T-cell (primary cell): ENCODE measurements at regions not wholly inside any gene's neighbourhood (a gene's known extent, or its start where the extent isn't known, plus 50 kb on each side); places are given as distances from the start of the nearest gene placed in this dataset.
"Not testable (repeated sequence)": the region's sequence is repeated elsewhere in the genome, so short reads cannot be mapped to it uniquely, and the experiment has no call there.

Source experiments
- ATAC-seq, 4 experiments: fragments of 200-7000 bp in 3 of 4; fragments of 150-1000 bp in 1 of 4; cut with Tn5 transposase; replicated peaks in 1 of 4; 1 replicate in 3 of 4; 2 replicates in 1 of 4; pipeline ENCODE4 v1.10.0; 2021; ENCODE audit warnings: moderate library complexity in 3 of 4, mild to moderate bottlenecking in 2 of 4, moderate number of reproducible peaks in 1 of 4
- CTCF ChIA-PET, 2 donors: fragments of 300-600 bp; sonication (Branson Sonifier 250); formaldehyde crosslinking; loops; one replicate each; lab custom pipeline; 2022; ENCODE audit warnings: antibody characterized with exemption in 2 of 2; lab: Charles Lee
- POLR2A ChIA-PET, 2 donors: fragments of 300-600 bp; sonication (Branson Sonifier 250); formaldehyde crosslinking; loops; one replicate each; lab custom pipeline; 2022; ENCODE audit warnings: antibody characterized with exemption in 2 of 2; lab: Charles Lee
- DNase-seq, 35 experiments: peaks; one replicate each; pipeline versions ENCODE4 v3.0.0 to v3.0.0-alpha.2; 2013 to 2023
- H3K27ac ChIP-seq: one replicate; pipeline ENCODE4 v1.5.1; 2013; ENCODE audit warnings: low read length
- H3K27me3 ChIP-seq, 2 experiments: replicated peaks in 1 of 2; 1 replicate in 1 of 2; 2 replicates in 1 of 2; pipeline versions ENCODE4 v1.6.1 to v1.7.0; 2013; ENCODE audit warnings: low read length in 1 of 2, mixed read lengths in 1 of 2; ENCODE audit not compliant: control insufficient read depth in 2 of 2, insufficient read depth in 2 of 2; ENCODE audit errors: extremely low read depth in 1 of 2
- H3K36me3 ChIP-seq, 2 donors: 1 replicate in 1 of 2; 2 replicates in 1 of 2; pipeline versions ENCODE4 v1.6.1 to v1.7.0; 2013; ENCODE audit warnings: low read length in 1 of 2; ENCODE audit not compliant: control insufficient read depth in 2 of 2, insufficient read depth in 1 of 2; ENCODE audit errors: extremely low read depth in 1 of 2
- H3K4me1 ChIP-seq, 2 experiments: 1 replicate in 1 of 2; 2 replicates in 1 of 2; pipeline versions ENCODE4 v1.6.1 to v1.7.0; 2013; ENCODE audit warnings: low read length in 2 of 2, mixed read lengths in 1 of 2; ENCODE audit not compliant: insufficient read depth in 2 of 2, control insufficient read depth in 1 of 2; ENCODE audit errors: extremely low read depth in 1 of 2
- H3K4me3 ChIP-seq, 2 donors: 1 replicate in 1 of 2; 2 replicates in 1 of 2; pipeline versions ENCODE4 v1.5.1 to v1.7.0; 2013; ENCODE audit warnings: mild to moderate bottlenecking in 2 of 2, low read length in 1 of 2, moderate library complexity in 1 of 2; ENCODE audit not compliant: control insufficient read depth in 1 of 2; ENCODE audit errors: extremely low read depth in 1 of 2
- H3K9me3 ChIP-seq: 2 replicates; pipeline ENCODE4 v1.7.0; 2013
- H3K27ac Mint-ChIP-seq, 2 donors: one replicate each; pipeline ENCODE4 v1.8.0; 2020 to 2021; ENCODE audit warnings: mild to moderate bottlenecking in 2 of 2, mixed read lengths in 2 of 2
- H3K27me3 Mint-ChIP-seq, 2 donors: one replicate each; pipeline ENCODE4 v1.8.0; 2021 to 2022; ENCODE audit warnings: mixed read lengths in 2 of 2
- H3K36me3 Mint-ChIP-seq: one replicate; pipeline ENCODE4 v1.8.0; 2021; ENCODE audit warnings: mixed read lengths
- H3K4me1 Mint-ChIP-seq, 3 donors: one replicate each; pipeline ENCODE4 v1.8.0; 2020 to 2022; ENCODE audit warnings: mixed read lengths in 3 of 3, mild to moderate bottlenecking in 1 of 3
- H3K4me3 Mint-ChIP-seq, 3 donors: one replicate each; pipeline ENCODE4 v1.8.0; 2020 to 2022; ENCODE audit warnings: mild to moderate bottlenecking in 3 of 3, mixed read lengths in 3 of 3, moderate library complexity in 3 of 3
- H3K9me3 Mint-ChIP-seq, 3 donors: one replicate each; pipeline ENCODE4 v1.8.0; 2020 to 2022; ENCODE audit warnings: mixed read lengths in 3 of 3
- whole genome bisulfite sequencing: methylation state at CpG from one replicate; pipeline ENCODE4 v1.1.5; 2013; ENCODE audit warnings: missing lambda C conversion rate; ENCODE audit not compliant: insufficient coverage; 5-methylcytosine and 5-hydroxymethylcytosine counted together

- POLR2A ChIA-PET: interaction anchor here (0.5 to 1.1 kb wide), 3 partner anchors 9 to 238 kb away, joined by 3 read pairs; no protein-coding TSS in a partner anchor
- Mint-ChIP-seq H3K9me3 (peaks cover 0 to 2% (median 0%) of the 10 kb centered on the region in 3 donors), H3K36me3 (peaks cover 33% of the 10 kb centered on the region), H3K27me3 (no peaks in the 10 kb centered on the region), H3K27ac (no peak overlapping the region), H3K4me3 (no peak overlapping the region), H3K4me1 (peaks cover 0 to 11% (median 2%) of the 10 kb centered on the region in 3 donors)
- Histone ChIP-seq H3K9me3 (no peaks in the 10 kb centered on the region), H3K27ac (no peak overlapping the region), H3K4me3 (no peak overlapping the region), H3K27me3 (no peaks in the 10 kb centered on the region), H3K4me1 (peaks cover 2 to 11% of the 10 kb centered on the region in 2 experiments), H3K36me3 (peaks cover 4 to 23% of the 10 kb centered on the region in 2 donors)
- ATAC-seq (no peak), DNase-seq (no peak)
- 92% methylated on average over 5 of the region's 8 CpGs for WGBS
- CTCF ChIA-PET: interaction anchor here in 1 of 2 donors (2.0 kb wide), 1 partner anchor 15 kb away, joined by 8 read pairs; no protein-coding TSS in a partner anchor
Observed at GRCh38 chr6:144568241-144568640, 283.1 kb downstream of the UTRN start.

- H3K4me1 Mint-ChIP-seq: peaks cover 6 to 36% (median 21%) of the 10 kb centered on the region in 3 donors
- H3K9me3 Mint-ChIP-seq, CTCF ChIA-PET, H3K27ac Mint-ChIP-seq, ATAC-seq, H3K4me3 ChIP-seq, H3K4me1 ChIP-seq, H3K27me3 Mint-ChIP-seq, H3K27me3 ChIP-seq, H3K9me3 ChIP-seq, DNase-seq, H3K27ac ChIP-seq, POLR2A ChIA-PET, H3K4me3 Mint-ChIP-seq: not testable (repeated sequence)
- peaks cover 4 to 21% of the 10 kb centered on the region in 2 donors for H3K36me3 ChIP-seq
- no CpG with 5 or more reads among the region's 1 CpG for WGBS
- peaks cover 46% of the 10 kb centered on the region for H3K36me3 Mint-ChIP-seq
Observed at GRCh38 chr6:144572541-144572940, 287.4 kb downstream of the UTRN start.

DNA sequence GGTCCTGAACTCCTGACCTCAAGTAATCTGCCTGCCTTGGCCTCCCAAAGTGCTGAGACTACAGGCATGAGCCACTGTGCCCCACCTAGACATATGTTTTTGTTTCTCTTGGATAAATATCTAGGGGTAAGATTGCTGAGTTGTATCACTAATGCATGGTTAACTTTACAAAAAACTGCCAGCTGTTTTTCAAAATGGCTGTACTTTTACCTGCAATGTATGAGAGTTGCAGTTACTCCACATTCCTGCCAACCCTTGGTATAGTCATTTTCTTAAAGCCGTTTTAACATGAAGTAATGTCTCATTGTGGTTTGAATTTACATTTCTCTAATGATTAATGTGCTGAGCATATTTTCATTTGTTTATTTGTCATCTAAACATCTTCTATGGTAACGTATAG, 289.7 kb downstream of the UTRN start:
- POLR2A ChIA-PET: no interaction called here

DNA sequence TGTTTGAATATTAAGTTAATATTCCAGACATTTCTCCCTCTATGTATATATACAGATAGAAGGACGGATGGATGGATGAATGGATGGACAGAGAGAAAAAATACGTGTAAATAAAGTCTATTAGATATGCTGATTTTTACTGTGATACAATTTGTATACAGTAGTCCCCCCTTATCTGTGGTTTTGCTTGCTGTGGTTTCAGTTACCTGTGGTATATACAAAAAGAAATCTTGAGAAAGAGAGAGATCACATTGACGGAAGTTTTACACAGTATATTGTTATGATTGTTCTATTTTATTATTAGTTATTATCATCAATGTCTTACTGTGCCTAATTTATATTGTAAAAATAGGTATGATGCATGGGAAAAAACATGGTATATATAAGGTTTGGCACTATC, 290.2 kb downstream of the UTRN start:
- no peak for DNase-seq
- peaks cover 0 to 5% of the 10 kb centered on the region in 2 experiments for H3K4me1 ChIP-seq
- Mint-ChIP-seq H3K27me3 (no peaks in the 10 kb centered on the region), H3K4me3 (no peak overlapping the region), H3K36me3 (peaks cover 51% of the 10 kb centered on the region), H3K4me1 (peaks cover 6 to 34% (median 23%) of the 10 kb centered on the region in 3 donors), H3K27ac (peak overlapping the region in 1 of 2 donors; percentile 27), H3K9me3 (peaks cover 0 to 2% (median 0%) of the 10 kb centered on the region in 3 donors)
- no peak for ATAC-seq
- H3K36me3 ChIP-seq: peaks cover 4 to 39% of the 10 kb centered on the region in 2 donors
- H3K4me3 ChIP-seq: no peak overlapping the region
- no CpG with 5 or more reads among the region's 3 CpGs for WGBS
- H3K27ac ChIP-seq: no peak overlapping the region
- ChIA-PET CTCF (no interaction called here), POLR2A (no interaction called here)
- no peaks in the 10 kb centered on the region for H3K9me3 ChIP-seq
- H3K27me3 ChIP-seq: no peaks in the 10 kb centered on the region

More for the DNA sequence above, 289.7 kb downstream of the UTRN start:
- Histone ChIP-seq H3K27ac (no peak overlapping the region), H3K36me3 (peaks cover 9 to 36% of the 10 kb centered on the region in 2 donors), H3K4me3 (no peak overlapping the region), H3K4me1 (peaks cover 0 to 5% of the 10 kb centered on the region in 2 experiments), H3K27me3 (no peaks in the 10 kb centered on the region), H3K9me3 (no peaks in the 10 kb centered on the region)
- ATAC-seq (no peak), DNase-seq (no peak)
- Mint-ChIP-seq H3K9me3 (peaks cover 0 to 2% (median 0%) of the 10 kb centered on the region in 3 donors), H3K4me1 (peaks cover 6 to 29% (median 21%) of the 10 kb centered on the region in 3 donors), H3K36me3 (peaks cover 49% of the 10 kb centered on the region), H3K27me3 (no peaks in the 10 kb centered on the region), H3K4me3 (no peak overlapping the region), H3K27ac (peak overlapping the region; percentile 27 to 55)
- no CpG with 5 or more reads among the region's 2 CpGs for WGBS
- CTCF ChIA-PET: no interaction called here

- H3K27me3 Mint-ChIP-seq: no peaks in the 10 kb centered on the region
- peaks cover 44% of the 10 kb centered on the region for H3K36me3 Mint-ChIP-seq
- H3K9me3 Mint-ChIP-seq: peaks cover 0 to 2% (median 0%) of the 10 kb centered on the region in 3 donors
- CTCF ChIA-PET: interaction anchor here in 1 of 2 donors (1.5 kb wide), 1 partner anchor 8 kb away, joined by 4 read pairs; no protein-coding TSS in a partner anchor
- Histone ChIP-seq H3K4me1 (peaks cover 0 to 5% of the 10 kb centered on the region in 2 experiments), H3K36me3 (peaks cover 4 to 39% of the 10 kb centered on the region in 2 donors), H3K27me3 (no peaks in the 10 kb centered on the region), H3K9me3 (no peaks in the 10 kb centered on the region), H3K4me3 (no peak overlapping the region), H3K27ac (no peak overlapping the region)
- 60% methylated on average over 2 of the region's 6 CpGs for WGBS
- peak overlapping the region; percentile 12 to 74 for H3K27ac Mint-ChIP-seq
- DNase-seq (no peak), ATAC-seq (no peak)
- peak overlapping the region in 1 of 3 donors; percentile 25 for H3K4me3 Mint-ChIP-seq
- POLR2A ChIA-PET: interaction anchor here (0.6 kb wide), 3 partner anchors 15 to 172 kb away, joined by 3 to 4 read pairs (median 3); no protein-coding TSS in a partner anchor
- H3K4me1 Mint-ChIP-seq: peaks cover 16 to 39% (median 27%) of the 10 kb centered on the region in 3 donors
Observed at GRCh38 chr6:144576871-144577270, 291.7 kb downstream of the UTRN start.

DNA sequence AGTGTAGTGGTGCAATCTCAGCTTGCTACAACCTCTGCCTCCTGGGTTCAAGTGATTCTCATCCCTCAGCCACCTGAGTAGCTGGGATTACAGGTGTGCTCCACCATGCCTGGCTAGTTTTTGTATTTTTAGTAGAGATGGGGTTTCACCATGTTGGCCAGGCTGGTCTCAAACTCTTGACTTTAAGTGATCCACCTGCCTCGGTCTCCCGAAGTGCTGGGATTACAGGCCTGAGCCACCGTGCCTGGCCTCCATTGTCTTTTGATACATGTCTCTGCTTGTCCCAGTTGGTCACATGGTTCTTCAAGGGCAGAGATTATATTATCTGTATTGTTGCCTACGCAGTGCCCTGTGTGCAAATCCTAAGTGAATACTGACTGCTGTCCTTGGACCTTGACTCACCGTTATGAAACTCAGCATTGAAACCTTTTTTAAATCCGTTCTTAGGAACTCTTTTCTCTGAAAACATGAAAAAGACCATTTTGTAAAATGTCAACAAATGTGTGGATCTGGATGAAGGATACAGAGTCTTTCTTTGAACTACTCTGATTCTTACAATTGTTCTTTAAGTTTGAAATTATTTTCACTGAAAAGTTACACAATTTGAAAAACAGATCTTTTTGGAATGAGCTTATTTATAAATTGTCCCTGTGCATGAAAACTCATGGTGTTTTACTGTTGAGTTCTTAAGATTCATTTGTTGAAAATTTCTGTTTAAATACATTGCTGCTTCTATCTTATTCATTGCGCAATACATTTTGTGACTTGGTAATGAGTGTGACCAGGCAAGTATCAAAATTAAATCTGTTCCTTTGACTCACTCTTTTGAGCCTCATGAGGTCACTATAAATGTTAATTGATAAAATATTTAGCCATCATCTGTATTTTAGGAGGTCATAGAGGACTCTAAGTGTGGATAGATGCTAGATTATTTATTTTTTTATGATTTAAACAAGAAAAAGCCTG, 293.5 kb downstream of the UTRN start:
- 73% methylated on average over 3 of the region's 7 CpGs for WGBS
- no peaks in the 10 kb centered on the region for H3K27me3 Mint-ChIP-seq
- POLR2A ChIA-PET: no interaction called here
- ATAC-seq: no peak
- Histone ChIP-seq H3K4me3 (no peak overlapping the region), H3K9me3 (no peaks in the 10 kb centered on the region), H3K36me3 (peaks cover 4 to 36% of the 10 kb centered on the region in 2 donors), H3K4me1 (peaks cover 6 to 14% of the 10 kb centered on the region in 2 experiments), H3K27me3 (no peaks in the 10 kb centered on the region), H3K27ac (no peak overlapping the region)
- peaks cover 32 to 54% (median 45%) of the 10 kb centered on the region in 3 donors for H3K4me1 Mint-ChIP-seq
- H3K27ac Mint-ChIP-seq: peak overlapping the region; percentile 34 to 47
- CTCF ChIA-PET: interaction anchor here in 1 of 2 donors (1.0 to 1.2 kb wide), 3 partner anchors 10 to 452 kb away, joined by 3 read pairs; no protein-coding TSS in a partner anchor
- H3K9me3 Mint-ChIP-seq: no peaks in the 10 kb centered on the region
- no peak for DNase-seq
- no peak overlapping the region for H3K4me3 Mint-ChIP-seq
- H3K36me3 Mint-ChIP-seq: peaks cover 31% of the 10 kb centered on the region
